Femur (tissue), 1 donor: ENCODE measurements at regions not wholly inside any gene's neighbourhood (a gene's known extent, or its start where the extent isn't known, plus 50 kb on each side); places are given as distances from the start of the nearest gene placed in this dataset.

Experiments
- DNase-seq: peaks from one replicate; pipeline ENCODE4 v3.0.0-alpha.2; 2017

GRCh38 chr3:159130108-159130507 lies 328.3 kb downstream of the MFSD1 start:
- DNase-seq = no peak

GRCh38 chr3:159131376-159131775 lies 329.5 kb downstream of the MFSD1 start:
- DNase-seq = no peak

- no peak for DNase-seq
Observed at GRCh38 chr3:159137949-159138348, 336.1 kb downstream of the MFSD1 start.

GRCh38 chr3:159139326-159139725 lies 337.5 kb downstream of the MFSD1 start:
- DNase-seq = no peak

- no peak for DNase-seq
Observed at GRCh38 chr3:159144472-159144871, 342.6 kb downstream of the MFSD1 start.

GRCh38 chr3:159144891-159145290 lies 343.0 kb downstream of the MFSD1 start:
- no peak for DNase-seq

GRCh38 chr3:159146392-159146791 lies 344.5 kb downstream of the MFSD1 start:
- no peak for DNase-seq

- DNase-seq = no peak
Observed at GRCh38 chr3:159146856-159147435, 345.1 kb downstream of the MFSD1 start.

GRCh38 chr3:159147813-159148212 lies 346.0 kb downstream of the MFSD1 start:
- no peak for DNase-seq

- DNase-seq = no peak
Observed at GRCh38 chr3:159148466-159148865, 346.6 kb downstream of the MFSD1 start.

GRCh38 chr3:159149131-159149530 lies 347.3 kb downstream of the MFSD1 start:
- DNase-seq = no peak

- DNase-seq = no peak
Observed at GRCh38 chr3:159149633-159150032, 347.8 kb downstream of the MFSD1 start.

GRCh38 chr3:159150180-159150579 lies 348.3 kb downstream of the MFSD1 start:
- no peak for DNase-seq

GRCh38 chr3:159151130-159151529 lies 349.3 kb downstream of the MFSD1 start:
- no peak for DNase-seq

- DNase-seq = no peak
Observed at GRCh38 chr3:159157275-159157674, 355.4 kb downstream of the MFSD1 start.

- no peak for DNase-seq
Observed at GRCh38 chr3:159158213-159158612, 356.4 kb downstream of the MFSD1 start.

GRCh38 chr3:159158801-159159200 lies 356.9 kb downstream of the MFSD1 start:
- DNase-seq = no peak

GRCh38 chr3:159159546-159159945 lies 357.7 kb downstream of the MFSD1 start:
- no peak for DNase-seq

- DNase-seq = no peak
Observed at GRCh38 chr3:159163656-159164055, 361.8 kb downstream of the MFSD1 start.

GRCh38 chr3:159165961-159166360 lies 364.1 kb downstream of the MFSD1 start:
- no peak for DNase-seq

GRCh38 chr3:159166899-159167586 lies 365.2 kb downstream of the MFSD1 start:
- DNase-seq = no peak

GRCh38 chr3:159168788-159169187 lies 366.9 kb downstream of the MFSD1 start:
- no peak for DNase-seq

- DNase-seq = no peak
Observed at GRCh38 chr3:159169828-159170227, 368.0 kb downstream of the MFSD1 start.

- DNase-seq = no peak
Observed at GRCh38 chr3:159170436-159171003, 368.7 kb downstream of the MFSD1 start.

- DNase-seq = no peak
Observed at GRCh38 chr3:159171333-159171732, 369.5 kb downstream of the MFSD1 start.
